ENCODE measurements at regions not wholly inside any gene's neighbourhood (a gene's known extent, or its start where the extent isn't known, plus 50 kb on each side); places are given as distances from the start of the nearest gene placed in this dataset.
A peak's percentile ranks its signal among the peaks of the same experiment; 100 is the strongest.

- H3K4me1 ChIP-seq (ENCODE audit: control insufficient read depth in 2 of 3, insufficient read depth in 2 of 3, low read depth in 1 of 3, low read length in 3 of 3), result no peaks in the 10 kb centered on the region
- H3K27me3 ChIP-seq (ENCODE audit: control insufficient read depth, insufficient read depth, low read length), result no peaks in the 10 kb centered on the region
- H3K9me3 ChIP-seq (ENCODE audit: control insufficient read depth in 2 of 3, insufficient read depth in 1 of 3, low read length in 3 of 3), result no peaks in the 10 kb centered on the region
- FAIRE-seq (no peak), DNase-seq (peak in 1 of 5 donors; percentile 40)
- TF ChIP-seq CTCF (IDR thresholded peaks at IDR 0.05; ENCODE audit: borderline replicate concordance, extremely low read depth, insufficient read depth), result no peak
- no peaks in the 10 kb centered on the region for H3K36me3 ChIP-seq (ENCODE audit: control insufficient read depth in 2 of 3, insufficient read depth in 3 of 3, low read length in 3 of 3)
- no peak overlapping the region for H3K4me3 ChIP-seq (ENCODE audit: low read length in 3 of 3)
- no peak overlapping the region for H3K9ac ChIP-seq (ENCODE audit: low read length in 3 of 3)
- intact Hi-C loops (cut with DNase I), result no loop called here
- no peak overlapping the region for H3K27ac ChIP-seq (ENCODE audit: low read depth in 2 of 2, low read length in 2 of 2)
Measured at GRCh38 chr1:4600615-4601460, 53.6 kb upstream of the AJAP1 start.

- intact Hi-C loops (cut with DNase I), result no loop called here
- Histone ChIP-seq H3K9ac (ENCODE audit: low read length in 3 of 3) (no peak overlapping the region), H3K36me3 (ENCODE audit: control insufficient read depth in 2 of 3, insufficient read depth in 3 of 3, low read length in 3 of 3) (no peaks in the 10 kb centered on the region), H3K27me3 (ENCODE audit: control insufficient read depth, insufficient read depth, low read length) (no peaks in the 10 kb centered on the region), H3K4me1 (ENCODE audit: control insufficient read depth in 2 of 3, insufficient read depth in 2 of 3, low read depth in 1 of 3, low read length in 3 of 3) (no peaks in the 10 kb centered on the region), H3K9me3 (ENCODE audit: control insufficient read depth in 2 of 3, insufficient read depth in 1 of 3, low read length in 3 of 3) (no peaks in the 10 kb centered on the region), H3K4me3 (ENCODE audit: low read length in 3 of 3) (no peak overlapping the region), H3K27ac (ENCODE audit: low read depth in 2 of 2, low read length in 2 of 2) (no peak overlapping the region)
- FAIRE-seq (no peak), DNase-seq (peak in 1 of 5 donors; percentile 29)
- no peak for TF ChIP-seq CTCF (IDR thresholded peaks at IDR 0.05; ENCODE audit: borderline replicate concordance, extremely low read depth, insufficient read depth)
Measured at GRCh38 chr1:4601941-4602340, 52.5 kb upstream of the AJAP1 start.

GRCh38 chr1:4602462-4603294 is 51.7 kb upstream of the AJAP1 start:
- DNase-seq, result peak in 1 of 5 donors; percentile 38

More at GRCh38 chr1:4602462-4603294, 51.7 kb upstream of the AJAP1 start:
- no peaks in the 10 kb centered on the region for H3K27me3 ChIP-seq (ENCODE audit: control insufficient read depth, insufficient read depth, low read length)
- H3K9ac ChIP-seq (ENCODE audit: low read length in 3 of 3), result no peak overlapping the region
- H3K4me3 ChIP-seq (ENCODE audit: low read length in 3 of 3), result no peak overlapping the region
- H3K9me3 ChIP-seq (ENCODE audit: control insufficient read depth in 2 of 3, insufficient read depth in 1 of 3, low read length in 3 of 3), result no peaks in the 10 kb centered on the region
- H3K27ac ChIP-seq (ENCODE audit: low read depth in 2 of 2, low read length in 2 of 2), result no peak overlapping the region
- FAIRE-seq, result no peak
- no peak for TF ChIP-seq CTCF (IDR thresholded peaks at IDR 0.05; ENCODE audit: borderline replicate concordance, extremely low read depth, insufficient read depth)
- H3K36me3 ChIP-seq (ENCODE audit: control insufficient read depth in 2 of 3, insufficient read depth in 3 of 3, low read length in 3 of 3), result no peaks in the 10 kb centered on the region
- H3K4me1 ChIP-seq (ENCODE audit: control insufficient read depth in 2 of 3, insufficient read depth in 2 of 3, low read depth in 1 of 3, low read length in 3 of 3), result no peaks in the 10 kb centered on the region
- intact Hi-C loops (cut with DNase I), result no loop called here

Data from kidney (tissue), 13 donors.